HEK293 (cell line): ENCODE measurements at regions not wholly inside any gene's neighbourhood (a gene's known extent, or its start where the extent isn't known, plus 50 kb on each side); places are given as distances from the start of the nearest gene placed in this dataset.

Experiments used
- ZNF529 ChIP-seq: fragments of 450-650 bp; formaldehyde crosslinking; IDR thresholded peaks from 2 replicates; pipeline ENCODE4 v1.5.1; 2017; ENCODE audit warnings: missing genetic modification characterization, missing biosample characterization; ENCODE audit not compliant: insufficient replicate concordance
- ZNF561 ChIP-seq: fragments of 450-650 bp; IDR thresholded peaks from 2 replicates; pipeline ENCODE4 v1.5.1; 2018; ENCODE audit warnings: missing biosample characterization, missing genetic modification characterization, borderline replicate concordance
- TF ChIP-seq, protein P1 (sequence below): fragments of 450-650 bp; formaldehyde crosslinking; IDR thresholded peaks from 2 replicates; pipeline ENCODE4 v1.5.1; 2016; ENCODE audit warnings: missing biosample characterization, missing genetic modification characterization

DNA sequence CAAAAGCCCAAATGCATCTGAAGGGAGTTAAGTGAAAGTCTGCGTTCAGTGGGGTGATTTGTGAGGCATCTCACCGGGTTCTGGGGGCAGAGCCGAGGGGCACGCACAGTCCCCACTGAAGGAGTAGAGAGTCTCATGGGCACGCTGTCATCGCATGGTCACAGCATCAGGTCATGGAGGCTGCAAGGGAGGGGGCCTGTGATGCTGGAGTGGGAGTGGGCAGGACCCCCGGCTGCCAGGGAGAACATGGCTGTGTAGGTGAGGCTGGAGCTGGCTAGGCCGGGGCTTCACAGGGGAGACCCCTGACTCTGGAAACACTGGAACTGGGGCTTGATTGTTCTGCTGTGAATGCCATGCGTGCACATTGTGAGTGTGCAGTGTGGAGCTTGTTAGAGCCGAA, 360.5 kb downstream of the IRX2 start:
- TF ChIP-seq, protein P1, sequence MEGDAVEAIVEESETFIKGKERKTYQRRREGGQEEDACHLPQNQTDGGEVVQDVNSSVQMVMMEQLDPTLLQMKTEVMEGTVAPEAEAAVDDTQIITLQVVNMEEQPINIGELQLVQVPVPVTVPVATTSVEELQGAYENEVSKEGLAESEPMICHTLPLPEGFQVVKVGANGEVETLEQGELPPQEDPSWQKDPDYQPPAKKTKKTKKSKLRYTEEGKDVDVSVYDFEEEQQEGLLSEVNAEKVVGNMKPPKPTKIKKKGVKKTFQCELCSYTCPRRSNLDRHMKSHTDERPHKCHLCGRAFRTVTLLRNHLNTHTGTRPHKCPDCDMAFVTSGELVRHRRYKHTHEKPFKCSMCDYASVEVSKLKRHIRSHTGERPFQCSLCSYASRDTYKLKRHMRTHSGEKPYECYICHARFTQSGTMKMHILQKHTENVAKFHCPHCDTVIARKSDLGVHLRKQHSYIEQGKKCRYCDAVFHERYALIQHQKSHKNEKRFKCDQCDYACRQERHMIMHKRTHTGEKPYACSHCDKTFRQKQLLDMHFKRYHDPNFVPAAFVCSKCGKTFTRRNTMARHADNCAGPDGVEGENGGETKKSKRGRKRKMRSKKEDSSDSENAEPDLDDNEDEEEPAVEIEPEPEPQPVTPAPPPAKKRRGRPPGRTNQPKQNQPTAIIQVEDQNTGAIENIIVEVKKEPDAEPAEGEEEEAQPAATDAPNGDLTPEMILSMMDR = no peak
- TF ChIP-seq ZNF561 (tag by site-specific recombination) (no peak), ZNF529 (tag by site-specific recombination) (no peak)
